WTC11 (cell line): ENCODE measurements at regions not wholly inside any gene's neighbourhood (a gene's known extent, or its start where the extent isn't known, plus 50 kb on each side); places are given as distances from the start of the nearest gene placed in this dataset.

Experiments used
- ATAC-seq: fragments of 200-7000 bp; cut with Tn5 transposase; 2 replicates; pipeline ENCODE4 v1.10.0; 2021; ENCODE audit warnings: mild to moderate bottlenecking, moderate library complexity
- CTCF ChIA-PET: fragments of 300-600 bp; sonication (Branson Sonifier 250); formaldehyde crosslinking; loops from one replicate; lab custom pipeline; 2021; ENCODE audit warnings: antibody characterized with exemption; lab: Charles Lee
- POLR2A ChIA-PET: fragments of 350-600 bp; sonication (Branson Sonifier 250); formaldehyde crosslinking; loops from one replicate; lab custom pipeline; 2021; ENCODE audit warnings: antibody characterized with exemption; lab: Charles Lee
- DNase-seq: peaks from one replicate; pipeline ENCODE4 v3.0.0; 2021; ENCODE audit warnings: low spot score
- H3K27ac Mint-ChIP-seq: 2 replicates; pipeline ENCODE4 v1.8.0; 2021; ENCODE audit warnings: mixed read lengths
- H3K27me3 Mint-ChIP-seq: 2 replicates; pipeline ENCODE4 v1.8.0; 2021; ENCODE audit warnings: low read depth, mild to moderate bottlenecking, moderate library complexity, mixed read lengths
- H3K36me3 Mint-ChIP-seq: 2 replicates; pipeline ENCODE4 v1.8.0; 2021; ENCODE audit warnings: mixed read lengths
- H3K4me1 Mint-ChIP-seq: 2 replicates; pipeline ENCODE4 v1.8.0; 2022; ENCODE audit warnings: mixed read lengths
- H3K4me3 Mint-ChIP-seq: 2 replicates; pipeline ENCODE4 v1.8.0; 2021; ENCODE audit warnings: mild to moderate bottlenecking, moderate library complexity, mixed read lengths
- H3K9me3 Mint-ChIP-seq: 2 replicates; pipeline ENCODE4 v1.8.0; 2021; ENCODE audit warnings: mixed read lengths
- AR ChIP-seq: fragments of 250-450 bp; sonication (Bioruptor Pico); IDR thresholded peaks from 2 replicates; pipeline ENCODE4 v1.9.0; 2021; ENCODE audit warnings: mild to moderate bottlenecking
- CDX4 ChIP-seq: fragments of 250-450 bp; sonication (Bioruptor Pico); IDR thresholded peaks from 2 replicates; pipeline ENCODE4 v1.9.0; 2021; ENCODE audit warnings: moderate library complexity, mild to moderate bottlenecking, inconsistent platforms, borderline replicate concordance
- CREB1 ChIP-seq: sonication (generic); formaldehyde crosslinking; IDR thresholded peaks from 2 replicates; pipeline ENCODE4 v1.8.0; 2023; ENCODE audit warnings: mild to moderate bottlenecking, missing genetic modification reagents
- ERG ChIP-seq: fragments of 250-450 bp; sonication (Bioruptor Pico); IDR thresholded peaks from 2 replicates; pipeline ENCODE4 v1.8.0; 2021; ENCODE audit warnings: mild to moderate bottlenecking
- ESRRA ChIP-seq: sonication (generic); formaldehyde crosslinking; IDR thresholded peaks from 2 replicates; pipeline ENCODE4 v1.8.1; 2022; ENCODE audit warnings: mild to moderate bottlenecking, missing genetic modification reagents, borderline replicate concordance
- FOXJ3 ChIP-seq: sonication (generic); formaldehyde crosslinking; IDR thresholded peaks from 2 replicates; pipeline ENCODE4 v1.9.0; 2021; ENCODE audit warnings: missing genetic modification reagents, mild to moderate bottlenecking, borderline replicate concordance
- FOXK1 ChIP-seq: sonication (generic); formaldehyde crosslinking; IDR thresholded peaks from 2 replicates; pipeline ENCODE4 v1.8.0; 2022; ENCODE audit warnings: mild to moderate bottlenecking, moderate library complexity, missing genetic modification reagents
- FOXP1 ChIP-seq: sonication (generic); formaldehyde crosslinking; IDR thresholded peaks from 2 replicates; pipeline ENCODE4 v1.8.0; 2022; ENCODE audit warnings: missing genetic modification reagents, mild to moderate bottlenecking, moderate library complexity, borderline replicate concordance
- JAZF1 ChIP-seq: fragments of 250-450 bp; sonication (Bioruptor Pico); IDR thresholded peaks from 2 replicates; pipeline ENCODE4 v1.9.0; 2021; ENCODE audit warnings: moderate library complexity, mild to moderate bottlenecking, inconsistent platforms
- KAT7 ChIP-seq: sonication (generic); formaldehyde crosslinking; IDR thresholded peaks from 2 replicates; pipeline ENCODE4 v1.8.1; 2023; ENCODE audit warnings: missing genetic modification reagents, mild to moderate bottlenecking, borderline replicate concordance
- NFE2L1 ChIP-seq: sonication (generic); formaldehyde crosslinking; IDR thresholded peaks from 2 replicates; pipeline ENCODE4 v1.8.1; 2023; ENCODE audit warnings: missing genetic modification reagents
- NR3C1 ChIP-seq: sonication (generic); formaldehyde crosslinking; conservative IDR thresholded peaks from 2 replicates; pipeline ENCODE4 v1.8.1; 2023; ENCODE audit warnings: low read depth, mild to moderate bottlenecking, missing genetic modification reagents
- PREB ChIP-seq: sonication (generic); formaldehyde crosslinking; IDR thresholded peaks from 2 replicates; pipeline ENCODE4 v1.8.1; 2022; ENCODE audit warnings: mild to moderate bottlenecking, missing genetic modification reagents, moderate library complexity, borderline replicate concordance
- PRRX2 ChIP-seq: fragments of 250-450 bp; sonication (Bioruptor Pico); IDR thresholded peaks from 2 replicates; pipeline ENCODE4 v1.8.0; 2021; ENCODE audit warnings: mild to moderate bottlenecking
- SOX15 ChIP-seq: fragments of 250-450 bp; sonication (Bioruptor Pico); IDR thresholded peaks from 2 replicates; pipeline ENCODE4 v1.9.0; 2021; ENCODE audit warnings: mild to moderate bottlenecking
- TEAD4 ChIP-seq: sonication (generic); formaldehyde crosslinking; IDR thresholded peaks from 2 replicates; pipeline ENCODE4 v1.8.0; 2022; ENCODE audit warnings: mild to moderate bottlenecking, missing genetic modification reagents
- USF1 ChIP-seq: sonication (generic); formaldehyde crosslinking; IDR thresholded peaks from 2 replicates; pipeline ENCODE4 v1.8.0; 2022; ENCODE audit warnings: mild to moderate bottlenecking, missing genetic modification reagents
- ZBTB43 ChIP-seq: sonication (generic); formaldehyde crosslinking; IDR thresholded peaks from 2 replicates; pipeline ENCODE4 v1.8.1; 2023; ENCODE audit warnings: mild to moderate bottlenecking, missing genetic modification reagents
- ZNF121 ChIP-seq: sonication (generic); formaldehyde crosslinking; IDR thresholded peaks from 2 replicates; pipeline ENCODE4 v1.8.0; 2023; ENCODE audit warnings: missing genetic modification reagents
- ZNF263 ChIP-seq: sonication (generic); formaldehyde crosslinking; IDR thresholded peaks from 2 replicates; pipeline ENCODE4 v1.8.1; 2022; ENCODE audit warnings: low read depth, mild to moderate bottlenecking, moderate library complexity, missing genetic modification reagents
- ZNF671 ChIP-seq: fragments of 250-450 bp; sonication (Bioruptor Pico); IDR thresholded peaks from 2 replicates; pipeline ENCODE4 v1.8.0; 2021; ENCODE audit warnings: mild to moderate bottlenecking

GRCh38 chr1:30609999-30610345, 113.4 kb downstream of the MATN1 start (continued):
- TF ChIP-seq PRRX2 (no peak), JAZF1 (no peak)

GRCh38 chr1:30609336-30609998, 113.9 kb downstream of the MATN1 start:
- no peak overlapping the region for H3K27ac Mint-ChIP-seq
- TF ChIP-seq NFE2L1 (CRISPR knock-in tag), result no peak
- no peak for TF ChIP-seq FOXP1 (CRISPR knock-in tag)
- TF ChIP-seq ERG (CRISPR knock-in tag), result no peak
- no peak for TF ChIP-seq NR3C1
- no peak for TF ChIP-seq KAT7 (CRISPR knock-in tag)
- no peak for TF ChIP-seq ZBTB43 (CRISPR knock-in tag)
- no peak for TF ChIP-seq PREB (CRISPR knock-in tag)
- no peak for TF ChIP-seq ESRRA (CRISPR knock-in tag)
- H3K4me1 Mint-ChIP-seq, result 0 out of 2 replicates have a peak, but pooled peaks cover under 1% of the 10 kb centered on the region
- DNase-seq, result no peak
- no peaks in the 10 kb centered on the region for H3K36me3 Mint-ChIP-seq
- ChIA-PET POLR2A (interaction anchor here (0.6 kb wide), 1 partner anchor 337 kb away, joined by 5 read pairs; no protein-coding TSS in a partner anchor), CTCF (interaction anchor here (0.7 to 1.0 kb wide), 2 partner anchors 76 to 98 kb away, joined by 4 read pairs; no protein-coding TSS in a partner anchor)
- no peak for ATAC-seq
- H3K9me3 Mint-ChIP-seq, result no peaks in the 10 kb centered on the region
- H3K4me3 Mint-ChIP-seq, result no peak overlapping the region
- H3K27me3 Mint-ChIP-seq, result no peaks in the 10 kb centered on the region

- H3K4me1 Mint-ChIP-seq, result 0 out of 2 replicates have a peak, but pooled peaks cover 2% of the 10 kb centered on the region
- POLR2A ChIA-PET, result no interaction called here
- no peaks in the 10 kb centered on the region for H3K36me3 Mint-ChIP-seq
- CTCF ChIA-PET, result no interaction called here
- DNase-seq (no peak), ATAC-seq (no peak)
- no peaks in the 10 kb centered on the region for H3K9me3 Mint-ChIP-seq
- H3K4me3 Mint-ChIP-seq, result no peak overlapping the region
- H3K27ac Mint-ChIP-seq, result no peak overlapping the region
- H3K27me3 Mint-ChIP-seq, result 0 out of 2 replicates have a peak, but pooled peaks cover 1% of the 10 kb centered on the region
- TF ChIP-seq USF1 (CRISPR knock-in tag), result no peak
- no peak for TF ChIP-seq FOXK1 (CRISPR knock-in tag)
- no peak for TF ChIP-seq AR (CRISPR knock-in tag)
- no peak for TF ChIP-seq CDX4
- no peak for TF ChIP-seq KAT7 (CRISPR knock-in tag)
- TF ChIP-seq TEAD4 (CRISPR knock-in tag), result no peak
- TF ChIP-seq ERG (CRISPR knock-in tag), result no peak
- TF ChIP-seq ZNF121 (CRISPR knock-in tag), result no peak
- TF ChIP-seq SOX15 (CRISPR knock-in tag), result no peak
- TF ChIP-seq ZNF263 (CRISPR knock-in tag), result no peak
- TF ChIP-seq FOXJ3 (CRISPR knock-in tag), result no peak
- no peak for TF ChIP-seq ZNF671 (CRISPR knock-in tag)
- no peak for TF ChIP-seq CREB1 (CRISPR knock-in tag)
- TF ChIP-seq PRRX2, result no peak
These were observed 115.7 kb downstream of the MATN1 start for GRCh38 chr1:30607723-30608122.
